ENCODE measurements at regions not wholly inside any gene's neighbourhood (a gene's known extent, or its start where the extent isn't known, plus 50 kb on each side); places are given as distances from the start of the nearest gene placed in this dataset.
"Not testable (repeated sequence)": the region's sequence is repeated elsewhere in the genome, so short reads cannot be mapped to it uniquely, and the experiment has no call there.

DNA sequence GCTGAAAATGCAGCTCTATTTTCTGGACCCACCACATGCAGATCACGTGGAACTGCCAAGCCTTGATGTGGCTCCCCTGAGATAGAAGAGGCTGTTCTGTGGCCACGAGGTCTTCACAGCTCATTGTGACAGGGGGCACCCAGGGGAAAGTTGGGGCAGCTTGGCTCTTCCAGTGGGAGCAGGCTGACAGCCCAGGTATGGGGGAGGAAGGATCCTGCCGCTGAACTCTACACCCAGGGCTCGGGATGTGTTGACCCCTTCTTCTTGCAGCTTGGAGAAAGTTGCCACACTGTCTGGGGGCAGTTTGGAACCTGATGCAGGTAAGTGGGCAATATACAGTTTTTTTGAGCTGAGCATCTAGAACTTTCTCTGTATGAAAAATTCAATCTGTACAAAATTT lies 133.6 kb upstream of the PITX1 start:
- Histone ChIP-seq H3K4me3 (no peak overlapping the region), H3K9ac (no peak overlapping the region), H3K4me2 (peak overlapping the region in 4 of 11 experiments; percentile 15 to 39 (median 20); a peak in 4 of 22 replicates), H3K36me3 (no peaks in the 10 kb centered on the region), H3K4me1 (peaks cover 0 to 7% (median 0%) of the 10 kb centered on the region in 10 experiments; a peak in 5 of 20 replicates), H3K9me3 (replicated peaks in 1 of 11) (no peaks in the 10 kb centered on the region), H3K27ac (no peak overlapping the region), H3K27me3 (no peaks in the 10 kb centered on the region), H4K20me1 (no peaks in the 10 kb centered on the region)
- no peak for TF ChIP-seq Cebpa-rat (IDR thresholded peaks at IDR 0.05)

- H3K4me2 ChIP-seq; H3K27me3 ChIP-seq; H3K36me3 ChIP-seq; H3K27ac ChIP-seq; H3K9me3 ChIP-seq (replicated peaks in 1 of 11); H3K4me1 ChIP-seq; H3K9ac ChIP-seq; H4K20me1 ChIP-seq; H3K4me3 ChIP-seq: not testable (repeated sequence)
These were observed 131.0 kb upstream of the PITX1 start for GRCh38 chr5:135164873-135165614.

GRCh38 chr5:135163964-135164363 lies 129.9 kb upstream of the PITX1 start:
- Histone ChIP-seq H3K27ac (no peak overlapping the region), H4K20me1 (no peaks in the 10 kb centered on the region), H3K4me2 (no peak overlapping the region), H3K27me3 (no peaks in the 10 kb centered on the region), H3K36me3 (no peaks in the 10 kb centered on the region), H3K9ac (no peak overlapping the region), H3K4me3 (no peak overlapping the region), H3K9me3 (replicated peaks in 1 of 11) (peaks cover 15 to 20% (median 17%) of the 10 kb centered on the region in 11 experiments), H3K4me1 (peaks cover 0 to 7% (median 2%) of the 10 kb centered on the region in 10 experiments; a peak in 6 of 20 replicates)
- no peak for TF ChIP-seq Cebpa-rat (IDR thresholded peaks at IDR 0.05)

GRCh38 chr5:135163391-135163790 lies 129.4 kb upstream of the PITX1 start:
- Histone ChIP-seq H3K9me3 (replicated peaks in 1 of 11) (peaks cover 20 to 26% (median 23%) of the 10 kb centered on the region in 11 experiments), H3K27me3 (no peaks in the 10 kb centered on the region), H3K4me2 (no peak overlapping the region), H3K4me3 (no peak overlapping the region), H3K9ac (no peak overlapping the region), H3K4me1 (peaks cover 0 to 7% (median 2%) of the 10 kb centered on the region in 10 experiments; a peak in 6 of 20 replicates), H4K20me1 (no peaks in the 10 kb centered on the region), H3K27ac (no peak overlapping the region), H3K36me3 (no peaks in the 10 kb centered on the region)
- TF ChIP-seq Cebpa-rat (IDR thresholded peaks at IDR 0.05): no peak

- Histone ChIP-seq H3K4me3 (no peak overlapping the region), H4K20me1 (no peaks in the 10 kb centered on the region), H3K9ac (no peak overlapping the region), H3K4me2 (no peak overlapping the region), H3K9me3 (replicated peaks in 1 of 11) (peaks cover 27 to 32% (median 29%) of the 10 kb centered on the region in 11 experiments), H3K27me3 (no peaks in the 10 kb centered on the region), H3K4me1 (peaks cover 0 to 5% (median 2%) of the 10 kb centered on the region in 10 experiments; a peak in 6 of 20 replicates), H3K27ac (no peak overlapping the region), H3K36me3 (no peaks in the 10 kb centered on the region)
- TF ChIP-seq Cebpa-rat (IDR thresholded peaks at IDR 0.05): no peak
These were observed 128.7 kb upstream of the PITX1 start for GRCh38 chr5:135162661-135163265.

- Histone ChIP-seq H3K9ac (no peak overlapping the region), H3K27ac (no peak overlapping the region), H3K9me3 (replicated peaks in 1 of 11) (peaks cover 33 to 46% (median 39%) of the 10 kb centered on the region in 11 experiments), H3K4me3 (no peak overlapping the region), H3K4me2 (0 out of 22 replicates have a peak overlapping the region, but pooled peaks of 1 of the 11 experiments have one; percentile 12), H3K36me3 (no peaks in the 10 kb centered on the region), H3K27me3 (no peaks in the 10 kb centered on the region), H4K20me1 (no peaks in the 10 kb centered on the region), H3K4me1 (peaks cover 0 to 5% (median 0%) of the 10 kb centered on the region in 10 experiments; a peak in 1 of 20 replicates)
- no peak for TF ChIP-seq Cebpa-rat (IDR thresholded peaks at IDR 0.05)
These were observed 127.2 kb upstream of the PITX1 start for GRCh38 chr5:135161221-135161620.

GRCh38 chr5:135160036-135160675 lies 126.1 kb upstream of the PITX1 start:
- Histone ChIP-seq H3K9ac (no peak overlapping the region), H3K36me3 (no peaks in the 10 kb centered on the region), H4K20me1 (no peaks in the 10 kb centered on the region), H3K27me3 (no peaks in the 10 kb centered on the region), H3K4me3 (no peak overlapping the region; a peak in 1 of 20 replicates), H3K4me1 (peaks cover 0 to 5% (median 0%) of the 10 kb centered on the region in 10 experiments; a peak in 1 of 20 replicates), H3K4me2 (no peak overlapping the region), H3K9me3 (replicated peaks in 1 of 11) (peaks cover 33 to 48% (median 39%) of the 10 kb centered on the region in 11 experiments), H3K27ac (no peak overlapping the region)
- no peak for TF ChIP-seq Cebpa-rat (IDR thresholded peaks at IDR 0.05)

- Histone ChIP-seq H3K36me3 (no peaks in the 10 kb centered on the region), H3K27me3 (no peaks in the 10 kb centered on the region), H3K4me3 (no peak overlapping the region; a peak in 1 of 20 replicates), H4K20me1 (no peaks in the 10 kb centered on the region), H3K9me3 (replicated peaks in 1 of 11) (peaks cover 33 to 48% (median 39%) of the 10 kb centered on the region in 11 experiments), H3K27ac (no peak overlapping the region), H3K4me1 (peaks cover 0 to 5% (median 0%) of the 10 kb centered on the region in 10 experiments; a peak in 1 of 20 replicates), H3K9ac (no peak overlapping the region), H3K4me2 (no peak overlapping the region)
- TF ChIP-seq Cebpa-rat (IDR thresholded peaks at IDR 0.05): no peak
These were observed 125.6 kb upstream of the PITX1 start for GRCh38 chr5:135159626-135160025.

DNA sequence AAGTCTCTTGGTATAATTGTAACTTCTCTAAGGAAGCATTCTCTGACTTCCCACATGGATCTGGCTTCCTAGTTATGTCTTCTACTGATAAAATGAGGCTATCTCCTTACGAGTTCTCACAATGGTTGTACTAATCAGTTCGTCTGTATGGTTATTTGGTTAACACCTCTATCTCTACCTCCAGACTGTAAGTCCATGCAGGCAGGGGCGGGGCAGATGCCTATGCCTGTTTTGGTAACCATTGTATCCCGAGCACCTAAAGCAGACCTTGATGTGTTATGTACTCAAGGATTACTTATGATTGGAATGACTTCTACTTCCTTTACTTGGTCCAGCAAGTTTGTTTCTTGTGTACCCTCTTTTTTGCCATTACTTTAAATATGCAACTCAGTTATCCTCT lies 125.0 kb upstream of the PITX1 start:
- Histone ChIP-seq H4K20me1 (no peaks in the 10 kb centered on the region), H3K9me3 (replicated peaks in 1 of 11) (peaks cover 33 to 48% (median 39%) of the 10 kb centered on the region in 11 experiments), H3K4me1 (peaks cover 0 to 5% (median 0%) of the 10 kb centered on the region in 10 experiments; a peak in 1 of 20 replicates), H3K4me3 (no peak overlapping the region), H3K9ac (no peak overlapping the region), H3K36me3 (no peaks in the 10 kb centered on the region), H3K27me3 (no peaks in the 10 kb centered on the region), H3K27ac (no peak overlapping the region), H3K4me2 (no peak overlapping the region)
- no peak for TF ChIP-seq Cebpa-rat (IDR thresholded peaks at IDR 0.05)
